GM20000 (cell line): ENCODE measurements at regions not wholly inside any gene's neighbourhood (a gene's known extent, or its start where the extent isn't known, plus 50 kb on each side); places are given as distances from the start of the nearest gene placed in this dataset.

Source experiments
- DNase-seq: peaks from one replicate; pipeline ENCODE4 v3.0.0; 2012; ENCODE audit warnings: low spot score
- TF ChIP-seq, protein P1 (sequence below): IDR thresholded peaks from 2 replicates; pipeline ENCODE4 v1.5.1; 2012; ENCODE audit warnings: mild to moderate bottlenecking, control low read depth; ENCODE audit errors: extremely low read depth, missing control alignments

GRCh38 chr2:104476075-104476474, 377.8 kb upstream of the POU3F3 start:
- DNase-seq = no peak
- TF ChIP-seq, protein P1, sequence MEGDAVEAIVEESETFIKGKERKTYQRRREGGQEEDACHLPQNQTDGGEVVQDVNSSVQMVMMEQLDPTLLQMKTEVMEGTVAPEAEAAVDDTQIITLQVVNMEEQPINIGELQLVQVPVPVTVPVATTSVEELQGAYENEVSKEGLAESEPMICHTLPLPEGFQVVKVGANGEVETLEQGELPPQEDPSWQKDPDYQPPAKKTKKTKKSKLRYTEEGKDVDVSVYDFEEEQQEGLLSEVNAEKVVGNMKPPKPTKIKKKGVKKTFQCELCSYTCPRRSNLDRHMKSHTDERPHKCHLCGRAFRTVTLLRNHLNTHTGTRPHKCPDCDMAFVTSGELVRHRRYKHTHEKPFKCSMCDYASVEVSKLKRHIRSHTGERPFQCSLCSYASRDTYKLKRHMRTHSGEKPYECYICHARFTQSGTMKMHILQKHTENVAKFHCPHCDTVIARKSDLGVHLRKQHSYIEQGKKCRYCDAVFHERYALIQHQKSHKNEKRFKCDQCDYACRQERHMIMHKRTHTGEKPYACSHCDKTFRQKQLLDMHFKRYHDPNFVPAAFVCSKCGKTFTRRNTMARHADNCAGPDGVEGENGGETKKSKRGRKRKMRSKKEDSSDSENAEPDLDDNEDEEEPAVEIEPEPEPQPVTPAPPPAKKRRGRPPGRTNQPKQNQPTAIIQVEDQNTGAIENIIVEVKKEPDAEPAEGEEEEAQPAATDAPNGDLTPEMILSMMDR = no peak

GRCh38 chr2:104476563-104476988, 377.3 kb upstream of the POU3F3 start:
- no peak for DNase-seq
- TF ChIP-seq, protein P1 = no peak

- TF ChIP-seq, protein P1 = no peak
- DNase-seq = no peak
Measured at GRCh38 chr2:104481341-104481740, 372.6 kb upstream of the POU3F3 start.

DNA sequence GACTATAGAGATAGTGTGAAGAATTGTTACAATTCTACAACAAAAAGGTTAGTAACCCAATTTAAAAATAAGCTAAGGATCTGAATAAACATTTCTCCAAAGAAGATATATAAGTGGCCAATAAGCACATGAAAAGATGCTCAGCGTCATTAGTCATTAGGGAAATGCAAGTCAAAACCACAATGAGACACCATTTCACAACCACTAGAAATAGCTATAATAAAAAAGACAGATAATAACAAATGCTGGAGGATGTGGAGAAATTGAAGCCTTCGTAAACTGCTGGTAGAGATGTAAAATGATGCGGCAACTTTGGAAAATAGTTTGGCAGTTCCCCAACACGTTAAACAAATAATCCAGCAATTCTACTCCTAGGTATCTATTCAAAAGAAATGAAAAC, 366.5 kb upstream of the POU3F3 start:
- TF ChIP-seq, protein P1 = no peak
- no peak for DNase-seq

DNA sequence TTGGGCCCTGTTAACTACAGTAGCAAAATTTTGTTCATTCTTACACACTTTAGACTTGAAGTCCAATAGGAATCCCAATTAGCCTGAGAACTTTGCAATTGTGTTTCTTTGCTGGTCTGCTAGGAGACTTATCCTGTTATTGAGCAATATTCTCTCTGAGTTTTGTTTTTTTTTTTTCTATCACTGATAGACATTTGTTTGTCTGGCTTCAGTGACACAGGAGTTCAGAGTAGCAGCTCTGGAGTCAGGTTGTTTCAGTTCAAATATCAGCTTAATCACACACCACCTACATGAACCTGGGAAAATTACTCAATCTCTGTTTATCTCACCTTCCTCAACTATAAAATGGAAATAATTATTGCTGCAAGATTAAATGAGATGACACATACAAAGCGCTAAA, 360.2 kb upstream of the POU3F3 start:
- DNase-seq = no peak
- TF ChIP-seq, protein P1 = no peak

GRCh38 chr2:104501342-104501741, 352.6 kb upstream of the POU3F3 start:
- no peak for DNase-seq
- TF ChIP-seq, protein P1 = no peak

GRCh38 chr2:104501929-104502328, 352.0 kb upstream of the POU3F3 start:
- DNase-seq = no peak
- TF ChIP-seq, protein P1 = no peak
